Keratinocyte (primary cell): ENCODE measurements at regions not wholly inside any gene's neighbourhood (a gene's known extent, or its start where the extent isn't known, plus 50 kb on each side); places are given as distances from the start of the nearest gene placed in this dataset.

Source experiments
- CTCF ChIP-seq, 3 experiments: IDR thresholded peaks in 1 of 3; conservative IDR thresholded peaks in 1 of 3; optimal IDR thresholded peaks in 1 of 3; 2 replicates in 2 of 3; 3 replicates in 1 of 3; pipeline versions ENCODE3 to v1.5.1; 2011; ENCODE audit warnings: low read length in 3 of 3, mild to moderate bottlenecking in 3 of 3, moderate library complexity in 2 of 3, control low read depth in 1 of 3, inconsistent platforms in 1 of 3; ENCODE audit not compliant: insufficient read depth in 2 of 3; ENCODE audit errors: extremely low read depth in 1 of 3
- EZH2 ChIP-seq: IDR thresholded peaks from one replicate; pipeline ENCODE4 v1.6.1; 2012; ENCODE audit warnings: inconsistent platforms, mild to moderate bottlenecking, low read length, moderate library complexity

- no peak for TF ChIP-seq EZH2
- TF ChIP-seq CTCF (optimal IDR thresholded peaks at IDR 0.05 in 1 of 3, IDR thresholded peaks at IDR 0.05 in 1 of 3, conservative IDR thresholded peaks at IDR 0.05 in 1 of 3; ENCODE audit: extremely low read depth in 1 of 3, insufficient read depth in 2 of 3, low read length in 3 of 3): peak in 2 of 3 experiments; percentile 24 to 35
Observed at GRCh38 chr3:117526470-117527079, 817.0 kb downstream of the TUSC7 start.
